ENCODE measurements at regions not wholly inside any gene's neighbourhood (a gene's known extent, or its start where the extent isn't known, plus 50 kb on each side); places are given as distances from the start of the nearest gene placed in this dataset.

GRCh38 chr1:118504221-118504644 is 319.2 kb upstream of the SPAG17 start:
- H3K56ac ChIP-seq (ENCODE audit: extremely low read depth, insufficient read depth, low read length) = no peak overlapping the region
- no peak for ATAC-seq (ENCODE audit: low read depth)
- intact Hi-C loops (cut with micrococcal nuclease) (no loop called here), dilution Hi-C loops (cut with HindIII; ENCODE audit: low sequenced_read_pairs, unreplicated experiment) (no loop called here), in situ Hi-C loops (cut with MboI; ENCODE audit: low sequenced_read_pairs) (no loop called here)
- H3K4ac ChIP-seq (ENCODE audit: low read depth, low read length) = no peak overlapping the region
- H2BK5ac ChIP-seq (ENCODE audit: low read depth, low read length, poor library complexity, severe bottlenecking) = no peak overlapping the region
- no peak overlapping the region for H2BK20ac ChIP-seq (ENCODE audit: low read depth, low read length)
- H3K9me1 ChIP-seq (ENCODE audit: insufficient read depth, low read length) = no peaks in the 10 kb centered on the region
- no peak overlapping the region for H3K4me3 ChIP-seq (ENCODE audit: insufficient read depth, low read depth, low read length)
- no peak overlapping the region for H4K5ac ChIP-seq (ENCODE audit: low read depth, low read length)
- H3K4me1 ChIP-seq (ENCODE audit: control insufficient read depth, insufficient read depth, low read length) = no peaks in the 10 kb centered on the region
- no peaks in the 10 kb centered on the region for H3K36me3 ChIP-seq (ENCODE audit: control insufficient read depth, insufficient read depth, low read length)
- 0% methylated on average over 1 of the region's 2 CpGs; no CpG with 5 or more reads in 1 of the 2 experiments for WGBS, 2 experiments (ENCODE audit: extremely low coverage in 2 of 2, insufficient read length in 1 of 2)
- ChIA-PET CTCF (no interaction called here), POLR2A (ENCODE audit: unreplicated experiment) (no interaction called here)
- H3K23ac ChIP-seq (ENCODE audit: low read depth, low read length) = no peak overlapping the region
- H3K9ac ChIP-seq (ENCODE audit: low read depth, low read length) = no peak overlapping the region
- H2BK15ac ChIP-seq (ENCODE audit: low read depth, low read length) = no peak overlapping the region
- H3K18ac ChIP-seq (ENCODE audit: low read depth, low read length) = no peak overlapping the region
- BruUV-seq (replicated peaks) = no TSS peak
- no peak for DNase-seq
- no peaks in the 10 kb centered on the region for H4K20me1 ChIP-seq (ENCODE audit: insufficient read depth, low read length)
- no peak overlapping the region for H3K14ac ChIP-seq (replicated peaks; ENCODE audit: low read depth, low read length)
- no peak overlapping the region for H4K91ac ChIP-seq (ENCODE audit: insufficient read depth, low read depth, low read length)
- no peak overlapping the region for H2AFZ ChIP-seq (replicated peaks; ENCODE audit: low read length, poor library complexity)
- no peaks in the 10 kb centered on the region for H3K27me3 ChIP-seq (ENCODE audit: control insufficient read depth, insufficient read depth, low read length)
- H2AK5ac ChIP-seq (ENCODE audit: low read depth, low read length) = no peak overlapping the region
- H2BK120ac ChIP-seq (ENCODE audit: low read depth, low read length) = no peak overlapping the region
- H3K9me3 ChIP-seq (ENCODE audit: control insufficient read depth, insufficient read depth, low read length) = no peaks in the 10 kb centered on the region
- H2AK9ac ChIP-seq (replicated peaks; ENCODE audit: low read depth, low read length, poor library complexity) = no peak overlapping the region
- H4K8ac ChIP-seq (ENCODE audit: low read depth in 2 of 2, low read length in 2 of 2) = no peak overlapping the region
- no peaks in the 10 kb centered on the region for H3K79me1 ChIP-seq (ENCODE audit: low read depth in 1 of 2, low read length in 2 of 2)
- no peak for TF ChIP-seq CHD1 (IDR thresholded peaks at IDR 0.05; ENCODE audit: low read depth, low read length)
- TF ChIP-seq, protein P1, sequence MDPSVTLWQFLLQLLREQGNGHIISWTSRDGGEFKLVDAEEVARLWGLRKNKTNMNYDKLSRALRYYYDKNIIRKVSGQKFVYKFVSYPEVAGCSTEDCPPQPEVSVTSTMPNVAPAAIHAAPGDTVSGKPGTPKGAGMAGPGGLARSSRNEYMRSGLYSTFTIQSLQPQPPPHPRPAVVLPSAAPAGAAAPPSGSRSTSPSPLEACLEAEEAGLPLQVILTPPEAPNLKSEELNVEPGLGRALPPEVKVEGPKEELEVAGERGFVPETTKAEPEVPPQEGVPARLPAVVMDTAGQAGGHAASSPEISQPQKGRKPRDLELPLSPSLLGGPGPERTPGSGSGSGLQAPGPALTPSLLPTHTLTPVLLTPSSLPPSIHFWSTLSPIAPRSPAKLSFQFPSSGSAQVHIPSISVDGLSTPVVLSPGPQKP (IDR thresholded peaks at IDR 0.05; ENCODE audit: borderline replicate concordance, low read depth, low read length) = no peak
- TF ChIP-seq MXI1 (IDR thresholded peaks at IDR 0.05; ENCODE audit: borderline replicate concordance, low read depth, low read length) = no peak
- TF ChIP-seq USF2 (IDR thresholded peaks at IDR 0.05; ENCODE audit: low read depth, low read length) = no peak
- no peak overlapping the region for H3K4me2 ChIP-seq (ENCODE audit: low read depth, low read length)
- no peak overlapping the region for H3K27ac ChIP-seq (ENCODE audit: insufficient read depth, low read length)
